Effector memory CD4-positive, alpha-beta T cell (primary cell): ENCODE measurements at regions not wholly inside any gene's neighbourhood (a gene's known extent, or its start where the extent isn't known, plus 50 kb on each side); places are given as distances from the start of the nearest gene placed in this dataset.
A peak's percentile ranks its signal among the peaks of the same experiment; 100 is the strongest.

Experiments
- DNase-seq, 3 donors: peaks; one replicate each; pipeline ENCODE4 v3.0.0-alpha.2; 2020
- H3K27ac ChIP-seq: 2 replicates; pipeline ENCODE4 v1.7.0; 2013; ENCODE audit warnings: mild to moderate bottlenecking, low read length, moderate library complexity; ENCODE audit not compliant: insufficient read depth, poor library complexity, severe bottlenecking
- H3K27me3 ChIP-seq: replicated peaks from 2 replicates; pipeline ENCODE4 v1.7.0; 2013; ENCODE audit warnings: mild to moderate bottlenecking, low read length; ENCODE audit not compliant: insufficient read depth, control insufficient read depth, poor library complexity, severe bottlenecking
- H3K36me3 ChIP-seq: 2 replicates; pipeline ENCODE4 v1.7.0; 2013; ENCODE audit warnings: mild to moderate bottlenecking, low read length, moderate library complexity; ENCODE audit not compliant: control insufficient read depth, insufficient read depth
- H3K4me1 ChIP-seq: 2 replicates; pipeline ENCODE4 v1.7.0; 2013; ENCODE audit warnings: low read length, mild to moderate bottlenecking; ENCODE audit not compliant: control insufficient read depth, insufficient read depth, poor library complexity, severe bottlenecking
- H3K4me3 ChIP-seq: 2 replicates; pipeline ENCODE4 v1.7.0; 2013; ENCODE audit warnings: low read length, low read depth, mild to moderate bottlenecking; ENCODE audit not compliant: insufficient read depth, poor library complexity, severe bottlenecking
- H3K9me3 ChIP-seq: 2 replicates; pipeline ENCODE4 v1.7.0; 2013; ENCODE audit warnings: mild to moderate bottlenecking, low read length, moderate library complexity; ENCODE audit not compliant: control insufficient read depth

GRCh38 chr14:49971156-49972130 is 78.6 kb downstream of the ARF6 start:
- peak in 2 of 3 donors; percentile 17 to 20 for DNase-seq
- Histone ChIP-seq H3K27me3 (no peaks in the 10 kb centered on the region), H3K27ac (peak overlapping the region; percentile 73), H3K9me3 (no peaks in the 10 kb centered on the region), H3K4me1 (peaks cover 41% of the 10 kb centered on the region), H3K36me3 (no peaks in the 10 kb centered on the region), H3K4me3 (peak overlapping the region; percentile 22)

- no peaks in the 10 kb centered on the region for H3K27me3 ChIP-seq
- no peak for DNase-seq
- H3K4me3 ChIP-seq, result peak overlapping the region; percentile 22
- no peaks in the 10 kb centered on the region for H3K36me3 ChIP-seq
- peaks cover 46% of the 10 kb centered on the region for H3K4me1 ChIP-seq
- peak overlapping the region; percentile 73 for H3K27ac ChIP-seq
- no peaks in the 10 kb centered on the region for H3K9me3 ChIP-seq
These were observed 79.3 kb downstream of the ARF6 start for GRCh38 chr14:49972131-49972671.

GRCh38 chr14:49972823-49973222 is 79.9 kb downstream of the ARF6 start:
- Histone ChIP-seq H3K4me3 (peak overlapping the region; percentile 22), H3K4me1 (peaks cover 52% of the 10 kb centered on the region)

GRCh38 chr14:49975276-49975675 is 82.4 kb downstream of the ARF6 start:
- H3K4me3 ChIP-seq, result no peak overlapping the region
- H3K36me3 ChIP-seq, result no peaks in the 10 kb centered on the region
- DNase-seq, result no peak
- no peak overlapping the region for H3K27ac ChIP-seq
- H3K9me3 ChIP-seq, result no peaks in the 10 kb centered on the region
- H3K4me1 ChIP-seq, result peaks cover 71% of the 10 kb centered on the region
- no peaks in the 10 kb centered on the region for H3K27me3 ChIP-seq

More at GRCh38 chr14:49972823-49973222, 79.9 kb downstream of the ARF6 start:
- no peaks in the 10 kb centered on the region for H3K9me3 ChIP-seq
- no peaks in the 10 kb centered on the region for H3K27me3 ChIP-seq
- no peaks in the 10 kb centered on the region for H3K36me3 ChIP-seq
- H3K27ac ChIP-seq, result peak overlapping the region; percentile 73
- DNase-seq, result peak in 1 of 3 donors; percentile 13

- Histone ChIP-seq H3K36me3 (no peaks in the 10 kb centered on the region), H3K4me3 (no peak overlapping the region), H3K4me1 (peaks cover 72% of the 10 kb centered on the region), H3K27ac (no peak overlapping the region), H3K27me3 (no peaks in the 10 kb centered on the region), H3K9me3 (no peaks in the 10 kb centered on the region)
- DNase-seq, result no peak
These were observed 82.9 kb downstream of the ARF6 start for GRCh38 chr14:49975799-49976198.

GRCh38 chr14:49977126-49977841 is 84.4 kb downstream of the ARF6 start:
- Histone ChIP-seq H3K27me3 (no peaks in the 10 kb centered on the region), H3K27ac (peak overlapping the region; percentile 45), H3K4me3 (peak overlapping the region; percentile 9), H3K9me3 (no peaks in the 10 kb centered on the region), H3K36me3 (no peaks in the 10 kb centered on the region), H3K4me1 (peaks cover 71% of the 10 kb centered on the region)
- no peak for DNase-seq

- Histone ChIP-seq H3K27ac (peak overlapping the region; percentile 47), H3K36me3 (no peaks in the 10 kb centered on the region), H3K27me3 (no peaks in the 10 kb centered on the region), H3K9me3 (no peaks in the 10 kb centered on the region), H3K4me1 (peaks cover 55% of the 10 kb centered on the region), H3K4me3 (no peak overlapping the region)
- no peak for DNase-seq
These were observed 87.1 kb downstream of the ARF6 start for GRCh38 chr14:49980027-49980426.

- no peaks in the 10 kb centered on the region for H3K36me3 ChIP-seq
- peaks cover 51% of the 10 kb centered on the region for H3K4me1 ChIP-seq
- H3K4me3 ChIP-seq, result no peak overlapping the region
- peak overlapping the region; percentile 75 for H3K27ac ChIP-seq
- no peaks in the 10 kb centered on the region for H3K27me3 ChIP-seq
- peak in 1 of 3 donors; percentile 9 for DNase-seq
- H3K9me3 ChIP-seq, result no peaks in the 10 kb centered on the region
These were observed 89.2 kb downstream of the ARF6 start for GRCh38 chr14:49982082-49982481.

GRCh38 chr14:49982501-49982951 is 89.6 kb downstream of the ARF6 start:
- Histone ChIP-seq H3K27ac (peak overlapping the region; percentile 75), H3K27me3 (no peaks in the 10 kb centered on the region), H3K4me1 (peaks cover 46% of the 10 kb centered on the region), H3K9me3 (no peaks in the 10 kb centered on the region), H3K36me3 (no peaks in the 10 kb centered on the region), H3K4me3 (peak overlapping the region; percentile 18)
- peak; percentile 33 to 49 (median 39) for DNase-seq
